ENCODE measurements at regions not wholly inside any gene's neighbourhood (a gene's known extent, or its start where the extent isn't known, plus 50 kb on each side); places are given as distances from the start of the nearest gene placed in this dataset.
A peak's percentile ranks its signal among the peaks of the same experiment; 100 is the strongest.
"Not testable (repeated sequence)": the region's sequence is repeated elsewhere in the genome, so short reads cannot be mapped to it uniquely, and the experiment has no call there.

GRCh38 chr2:87498169-87498853, 249.6 kb upstream of the PLGLB2 start:
- DNase-seq = not testable (repeated sequence)

GRCh38 chr2:87498854-87499238, 249.0 kb upstream of the PLGLB2 start:
- not testable (repeated sequence) for DNase-seq

- DNase-seq = not testable (repeated sequence)
Measured at GRCh38 chr2:87499860-87500259, 248.0 kb upstream of the PLGLB2 start.

- DNase-seq = peak; percentile 6
Measured at GRCh38 chr2:87500421-87500820, 247.5 kb upstream of the PLGLB2 start.

GRCh38 chr2:87500951-87501350, 246.9 kb upstream of the PLGLB2 start:
- not testable (repeated sequence) for DNase-seq

- DNase-seq = not testable (repeated sequence)
Measured at GRCh38 chr2:87502948-87503347, 244.9 kb upstream of the PLGLB2 start.

- DNase-seq = not testable (repeated sequence)
Measured at GRCh38 chr2:87505239-87505638, 242.6 kb upstream of the PLGLB2 start.

- DNase-seq = not testable (repeated sequence)
Measured at GRCh38 chr2:87505909-87506308, 242.0 kb upstream of the PLGLB2 start.

GRCh38 chr2:87507378-87508348, 240.2 kb upstream of the PLGLB2 start:
- not testable (repeated sequence) for DNase-seq

GRCh38 chr2:87511195-87511778, 236.6 kb upstream of the PLGLB2 start:
- DNase-seq = not testable (repeated sequence)

GRCh38 chr2:87512864-87513530, 234.9 kb upstream of the PLGLB2 start:
- DNase-seq = not testable (repeated sequence)

GRCh38 chr2:87514034-87514433, 233.9 kb upstream of the PLGLB2 start:
- not testable (repeated sequence) for DNase-seq

- not testable (repeated sequence) for DNase-seq
Measured at GRCh38 chr2:87514515-87514914, 233.4 kb upstream of the PLGLB2 start.

- peak; percentile 47 for DNase-seq
Measured at GRCh38 chr2:87515226-87515625, 232.7 kb upstream of the PLGLB2 start.

- DNase-seq = not testable (repeated sequence)
Measured at GRCh38 chr2:87515875-87516274, 232.0 kb upstream of the PLGLB2 start.

GRCh38 chr2:87516369-87516967, 231.4 kb upstream of the PLGLB2 start:
- DNase-seq = not testable (repeated sequence)

GRCh38 chr2:87517438-87517837, 230.4 kb upstream of the PLGLB2 start:
- DNase-seq = not testable (repeated sequence)

- not testable (repeated sequence) for DNase-seq
Measured at GRCh38 chr2:87518066-87518465, 229.8 kb upstream of the PLGLB2 start.

- not testable (repeated sequence) for DNase-seq
Measured at GRCh38 chr2:87518547-87518946, 229.3 kb upstream of the PLGLB2 start.

GRCh38 chr2:87519158-87520011, 228.5 kb upstream of the PLGLB2 start:
- not testable (repeated sequence) for DNase-seq

- DNase-seq = peak; percentile 64
Measured at GRCh38 chr2:87521057-87521456, 226.8 kb upstream of the PLGLB2 start.

Measured in CD4-positive, alpha-beta T cell treated with Interleukin-17A for 4 hours (primary cell).